H9 (cell line): ENCODE measurements at regions not wholly inside any gene's neighbourhood (a gene's known extent, or its start where the extent isn't known, plus 50 kb on each side); places are given as distances from the start of the nearest gene placed in this dataset.

ENCODE experiments used
- DNase-seq: peaks from one replicate; pipeline ENCODE4 v3.0.0-alpha.2; 2017
- H2AFZ ChIP-seq: one replicate; pipeline ENCODE4 v1.6.1; 2013; ENCODE audit warnings: mild to moderate bottlenecking, low read length, control low read depth, moderate library complexity
- H2AK5ac ChIP-seq: 2 replicates; pipeline ENCODE4 v1.6.1; 2013; ENCODE audit warnings: low read length, control low read depth, mixed read lengths; ENCODE audit not compliant: insufficient read length
- H2BK120ac ChIP-seq: one replicate; pipeline ENCODE4 v1.6.1; 2013; ENCODE audit warnings: low read depth, mild to moderate bottlenecking, low read length, control low read depth, inconsistent platforms; ENCODE audit not compliant: poor library complexity, severe bottlenecking
- H2BK12ac ChIP-seq: 2 replicates; pipeline ENCODE4 v1.6.1; 2013; ENCODE audit warnings: low read length, control low read depth, mixed read lengths, low read depth; ENCODE audit not compliant: insufficient read length
- H2BK15ac ChIP-seq: 2 replicates; pipeline ENCODE4 v1.6.1; 2013; ENCODE audit warnings: low read depth, low read length, control low read depth
- H2BK20ac ChIP-seq: one replicate; pipeline ENCODE4 v1.6.1; 2013; ENCODE audit warnings: low read depth, mild to moderate bottlenecking, low read length, control low read depth, inconsistent platforms; ENCODE audit not compliant: poor library complexity, severe bottlenecking
- H2BK5ac ChIP-seq: 2 replicates; pipeline ENCODE4 v1.6.1; 2013; ENCODE audit warnings: low read length, control low read depth, mixed read lengths; ENCODE audit not compliant: insufficient read length
- H3K14ac ChIP-seq: 2 replicates; pipeline ENCODE4 v1.6.1; 2013; ENCODE audit warnings: low read length, control low read depth; ENCODE audit not compliant: insufficient read depth
- H3K18ac ChIP-seq: 2 replicates; pipeline ENCODE4 v1.6.1; 2013; ENCODE audit warnings: low read depth, mild to moderate bottlenecking, mixed read lengths, low read length, control low read depth; ENCODE audit not compliant: insufficient read length
- H3K23ac ChIP-seq: 2 replicates; pipeline ENCODE4 v1.6.1; 2013; ENCODE audit warnings: low read length, control low read depth, mixed read lengths, low read depth; ENCODE audit not compliant: insufficient read length
- H3K23me2 ChIP-seq: 2 replicates; pipeline ENCODE4 v1.6.1; 2013; ENCODE audit warnings: low read depth, mild to moderate bottlenecking, mixed read lengths, low read length, control low read depth; ENCODE audit not compliant: insufficient read length, poor library complexity, severe bottlenecking
- H3K27ac ChIP-seq: 2 replicates; pipeline ENCODE4 v1.5.1; 2013; ENCODE audit warnings: low read length, control low read depth, mixed read lengths, low read depth; ENCODE audit not compliant: insufficient read length
- H3K27me3 ChIP-seq: 2 replicates; pipeline ENCODE4 v1.6.1; 2013; ENCODE audit warnings: low read length, control low read depth, inconsistent platforms; ENCODE audit not compliant: insufficient read depth
- H3K4ac ChIP-seq: 2 replicates; pipeline ENCODE4 v1.6.1; 2013; ENCODE audit warnings: low read depth, mild to moderate bottlenecking, control low read depth, inconsistent platforms, low read length, moderate library complexity
- H3K4me1 ChIP-seq: 2 replicates; pipeline ENCODE4 v1.6.1; 2013; ENCODE audit warnings: low read length, control low read depth, inconsistent platforms; ENCODE audit not compliant: insufficient read depth
- H3K4me2 ChIP-seq: 2 replicates; pipeline ENCODE4 v1.6.1; 2013; ENCODE audit warnings: low read length, control low read depth, mixed read lengths; ENCODE audit not compliant: insufficient read length, insufficient read depth
- H3K56ac ChIP-seq: 2 replicates; pipeline ENCODE4 v1.6.1; 2013; ENCODE audit warnings: low read depth, mild to moderate bottlenecking, mixed read lengths, low read length, control low read depth; ENCODE audit not compliant: insufficient read length
- H3K79me1 ChIP-seq: 2 replicates; pipeline ENCODE4 v1.6.1; 2013; ENCODE audit warnings: low read depth, mild to moderate bottlenecking, moderate library complexity, low read length, control low read depth, inconsistent platforms; ENCODE audit not compliant: insufficient read depth, poor library complexity, severe bottlenecking
- H3K79me2 ChIP-seq: 2 replicates; pipeline ENCODE4 v1.6.1; 2013; ENCODE audit warnings: low read length, control low read depth, inconsistent platforms; ENCODE audit not compliant: insufficient read depth
- H3K9ac ChIP-seq: 2 replicates; pipeline ENCODE4 v1.6.1; 2013; ENCODE audit warnings: low read length, control low read depth, mixed read lengths; ENCODE audit not compliant: insufficient read length; ENCODE audit errors: extremely low read depth
- H3K9me3 ChIP-seq: one replicate; pipeline ENCODE4 v1.6.1; 2013; ENCODE audit warnings: low read depth, low read length, inconsistent platforms; ENCODE audit not compliant: control insufficient read depth
- H3T11ph ChIP-seq: one replicate; pipeline ENCODE4 v1.6.1; 2013; ENCODE audit warnings: mild to moderate bottlenecking, low read length, control low read depth, inconsistent platforms
- H4K20me1 ChIP-seq: one replicate; pipeline ENCODE4 v1.6.1; 2013; ENCODE audit not compliant: control insufficient read depth, insufficient read length, insufficient read depth
- H4K5ac ChIP-seq: 2 replicates; pipeline ENCODE4 v1.6.1; 2013; ENCODE audit warnings: low read depth, mild to moderate bottlenecking, mixed read lengths, low read length, control low read depth; ENCODE audit not compliant: insufficient read length
- H4K8ac ChIP-seq: replicated peaks from 2 replicates; pipeline ENCODE4 v1.6.1; 2013; ENCODE audit warnings: low read length, control low read depth, mixed read lengths, low read depth; ENCODE audit not compliant: insufficient read length
- H4K91ac ChIP-seq: 2 replicates; pipeline ENCODE4 v1.6.1; 2013; ENCODE audit warnings: low read depth, mild to moderate bottlenecking, moderate library complexity, mixed read lengths, low read length, control low read depth; ENCODE audit not compliant: insufficient read length
- H3K27ac Mint-ChIP-seq, 3 experiments: 2 replicates in 2 of 3; 3 replicates in 1 of 3; pipeline ENCODE4 v1.8.0; 2020 to 2021; ENCODE audit warnings: mixed read lengths in 3 of 3, mild to moderate bottlenecking in 1 of 3, moderate library complexity in 1 of 3
- H3K27me3 Mint-ChIP-seq: 2 replicates; pipeline ENCODE4 v1.8.0; 2021; ENCODE audit warnings: low read depth, mild to moderate bottlenecking, moderate library complexity, mixed read lengths
- H3K36me3 Mint-ChIP-seq, 3 experiments: 2 replicates in 2 of 3; 3 replicates in 1 of 3; pipeline ENCODE4 v1.8.0; 2020 to 2021; ENCODE audit warnings: low read depth in 3 of 3, mixed read lengths in 3 of 3; ENCODE audit not compliant: insufficient read depth in 1 of 3
- H3K4me1 Mint-ChIP-seq, 2 experiments: 2 replicates each; pipeline ENCODE4 v1.8.0; 2020; ENCODE audit warnings: mixed read lengths in 2 of 2
- H3K4me3 Mint-ChIP-seq, 2 experiments: 2 replicates in 1 of 2; 3 replicates in 1 of 2; pipeline ENCODE4 v1.8.0; 2020 to 2021; ENCODE audit warnings: mild to moderate bottlenecking in 2 of 2, mixed read lengths in 2 of 2, moderate library complexity in 1 of 2
- H3K9me3 Mint-ChIP-seq, 2 experiments: 2 replicates in 1 of 2; 3 replicates in 1 of 2; pipeline ENCODE4 v1.8.0; 2020; ENCODE audit warnings: mild to moderate bottlenecking in 2 of 2, mixed read lengths in 2 of 2, moderate library complexity in 1 of 2
- WGBS: extraction: QIAGEN DNeasy Blood & Tissue Kit; methylation state at CpG from one replicate; pipeline ENCODE4 v1.1.7; 2013; ENCODE audit warnings: missing lambda C conversion rate, low lambda C conversion rate, mixed read lengths; ENCODE audit not compliant: insufficient read length; ENCODE audit errors: extremely low coverage; 5-methylcytosine and 5-hydroxymethylcytosine counted together
- TF ChIP-seq, protein P1 (sequence below): fragments of 200-600 bp; sonication (generic); conservative IDR thresholded peaks from 3 replicates; pipeline ENCODE4 v1.8.0; 2021; ENCODE audit warnings: antibody characterized with exemption, mild to moderate bottlenecking

DNA sequence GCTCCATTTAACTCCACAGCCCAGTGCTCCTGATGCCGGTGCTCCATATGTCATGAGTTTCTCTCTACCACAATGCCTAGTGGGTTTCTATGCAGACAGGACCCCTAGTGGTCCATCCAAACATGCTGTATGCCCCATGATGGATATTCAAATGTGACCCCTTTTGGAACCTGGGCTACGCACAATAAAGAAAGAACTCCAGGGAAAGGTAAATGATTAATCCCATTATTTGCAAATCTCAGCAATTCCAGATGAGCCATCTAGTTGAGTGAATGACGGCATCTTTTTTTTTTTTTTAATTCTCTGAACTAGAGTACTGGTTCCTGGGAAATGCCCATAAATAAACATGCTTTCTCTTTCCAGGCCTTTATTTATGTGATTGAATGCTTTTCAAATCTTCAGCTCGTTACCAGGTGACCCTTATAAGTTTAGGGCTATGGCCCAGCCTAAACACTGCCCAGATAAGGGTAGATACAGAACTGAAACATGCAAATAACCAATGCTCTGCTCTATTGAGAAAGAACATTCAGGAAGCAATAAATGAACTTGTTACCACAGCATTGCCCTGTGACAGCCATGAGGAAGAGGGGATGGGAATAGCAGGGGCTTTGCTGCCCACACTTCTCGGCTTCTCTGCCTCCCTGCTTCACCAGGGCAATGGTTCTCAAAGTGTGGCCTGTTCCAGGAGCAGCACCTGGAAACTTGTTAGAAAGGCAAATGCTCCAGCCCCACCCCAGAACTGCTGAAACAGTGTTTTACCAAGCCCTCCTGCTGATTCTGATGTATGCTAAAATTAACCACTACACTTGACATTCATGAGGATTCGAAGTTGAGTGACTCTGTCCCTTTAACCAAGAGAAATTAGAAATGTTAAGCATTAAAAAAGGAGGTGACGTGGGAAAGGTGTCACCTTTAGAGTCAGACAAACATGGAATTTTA is 151.7 kb downstream of the SEC16B start:
- H2BK15ac ChIP-seq, result no peak overlapping the region
- no peaks in the 10 kb centered on the region for H3K23me2 ChIP-seq
- peaks cover 0 to 5% (median 0%) of the 10 kb centered on the region in 3 experiments; a peak in 5 of 7 replicates for H3K36me3 Mint-ChIP-seq
- no peaks in the 10 kb centered on the region for H3K27me3 ChIP-seq
- no peaks in the 10 kb centered on the region for H3K79me2 ChIP-seq
- TF ChIP-seq, protein P1, sequence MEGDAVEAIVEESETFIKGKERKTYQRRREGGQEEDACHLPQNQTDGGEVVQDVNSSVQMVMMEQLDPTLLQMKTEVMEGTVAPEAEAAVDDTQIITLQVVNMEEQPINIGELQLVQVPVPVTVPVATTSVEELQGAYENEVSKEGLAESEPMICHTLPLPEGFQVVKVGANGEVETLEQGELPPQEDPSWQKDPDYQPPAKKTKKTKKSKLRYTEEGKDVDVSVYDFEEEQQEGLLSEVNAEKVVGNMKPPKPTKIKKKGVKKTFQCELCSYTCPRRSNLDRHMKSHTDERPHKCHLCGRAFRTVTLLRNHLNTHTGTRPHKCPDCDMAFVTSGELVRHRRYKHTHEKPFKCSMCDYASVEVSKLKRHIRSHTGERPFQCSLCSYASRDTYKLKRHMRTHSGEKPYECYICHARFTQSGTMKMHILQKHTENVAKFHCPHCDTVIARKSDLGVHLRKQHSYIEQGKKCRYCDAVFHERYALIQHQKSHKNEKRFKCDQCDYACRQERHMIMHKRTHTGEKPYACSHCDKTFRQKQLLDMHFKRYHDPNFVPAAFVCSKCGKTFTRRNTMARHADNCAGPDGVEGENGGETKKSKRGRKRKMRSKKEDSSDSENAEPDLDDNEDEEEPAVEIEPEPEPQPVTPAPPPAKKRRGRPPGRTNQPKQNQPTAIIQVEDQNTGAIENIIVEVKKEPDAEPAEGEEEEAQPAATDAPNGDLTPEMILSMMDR, result peak; percentile 37
- no peaks in the 10 kb centered on the region for H4K20me1 ChIP-seq
- no peak for DNase-seq
- H3K27ac ChIP-seq, result no peak overlapping the region
- H3K9me3 ChIP-seq, result no peaks in the 10 kb centered on the region
- H3K27me3 Mint-ChIP-seq, result no peaks in the 10 kb centered on the region; the same call in 1 of the 2 replicates
- H3K9me3 Mint-ChIP-seq, result peaks cover 11 to 14% of the 10 kb centered on the region in 2 experiments
- H3K56ac ChIP-seq, result no peak overlapping the region
- H4K5ac ChIP-seq, result no peak overlapping the region
- no peak overlapping the region for H4K91ac ChIP-seq
- WGBS, result no CpG with 5 or more reads among the region's 7 CpGs
- no peak overlapping the region for H2AFZ ChIP-seq
- no peak overlapping the region for H2BK5ac ChIP-seq
- H2AK5ac ChIP-seq, result no peak overlapping the region
- H3K4me3 Mint-ChIP-seq, result no peak overlapping the region
- H3T11ph ChIP-seq, result no peak overlapping the region
- no peaks in the 10 kb centered on the region for H3K79me1 ChIP-seq
- H3K4ac ChIP-seq, result no peak overlapping the region
- peaks cover 16% of the 10 kb centered on the region; the same call in 1 of the 2 replicates for H3K4me1 ChIP-seq
- no peak overlapping the region for H4K8ac ChIP-seq
- no peak overlapping the region for H3K4me2 ChIP-seq
- H2BK12ac ChIP-seq, result no peak overlapping the region
- H2BK120ac ChIP-seq, result no peak overlapping the region
- H3K9ac ChIP-seq, result no peak overlapping the region
- no peak overlapping the region for H3K23ac ChIP-seq
- no peak overlapping the region for H3K14ac ChIP-seq
- H3K18ac ChIP-seq, result no peak overlapping the region
- H3K27ac Mint-ChIP-seq, result no peak overlapping the region
- no peak overlapping the region for H2BK20ac ChIP-seq
- H3K4me1 Mint-ChIP-seq, result peaks cover 16 to 20% of the 10 kb centered on the region in 2 experiments
